COLO668 (cell line): ENCODE measurements at regions not wholly inside any gene's neighbourhood (a gene's known extent, or its start where the extent isn't known, plus 50 kb on each side); places are given as distances from the start of the nearest gene placed in this dataset.
"Not testable (repeated sequence)": the region's sequence is repeated elsewhere in the genome, so short reads cannot be mapped to it uniquely, and the experiment has no call there.

Experiments
- DNase-seq: peaks from one replicate; lab custom pipeline; 2025; ENCODE audit not compliant: unreplicated experiment; lab: John Stamatoyannopoulos, UW

- DNase-seq = no peak
These were observed 375.1 kb upstream of the ST8SIA4 start for GRCh38 chr5:101278011-101278687.

DNA sequence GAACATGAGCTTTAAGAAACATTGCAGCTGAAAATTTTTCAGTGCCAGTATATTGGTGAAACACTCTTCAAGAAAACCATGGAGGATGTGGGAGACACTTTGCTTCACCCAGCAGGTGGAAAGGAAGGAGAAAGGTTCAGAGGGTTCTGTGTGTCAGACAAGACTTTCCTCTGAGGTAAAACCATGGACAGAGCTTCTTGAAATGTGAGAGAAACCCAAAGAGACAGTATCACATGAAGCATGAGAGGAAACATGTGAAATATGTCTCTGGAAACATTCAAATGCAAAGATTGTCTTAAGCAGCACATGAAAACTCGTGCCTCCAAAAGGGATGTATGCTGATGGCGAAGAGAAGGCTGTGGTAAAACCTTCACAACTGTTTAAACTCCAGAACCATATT, 368.9 kb upstream of the ST8SIA4 start:
- no peak for DNase-seq

DNA sequence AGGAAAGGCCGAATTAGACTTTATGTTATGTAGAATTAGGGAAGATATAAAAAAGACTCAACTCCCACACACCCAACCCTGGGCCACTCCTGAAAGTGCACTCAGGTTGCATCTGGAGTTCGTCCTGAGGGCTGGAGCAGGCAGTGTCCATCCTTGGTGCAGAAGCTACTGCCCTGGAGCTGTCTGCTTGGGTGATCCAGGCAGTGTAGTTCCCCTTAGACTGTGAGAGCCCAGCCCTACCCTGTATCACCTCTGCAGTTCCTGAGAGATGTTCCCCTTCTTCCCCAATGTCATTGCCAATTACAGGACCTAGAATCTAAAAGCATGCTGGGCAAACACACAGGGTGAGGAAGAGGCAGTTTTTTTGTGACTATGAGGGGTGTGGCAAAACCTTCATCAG, 368.3 kb upstream of the ST8SIA4 start:
- no peak for DNase-seq

GRCh38 chr5:101260857-101261256, 357.8 kb upstream of the ST8SIA4 start:
- DNase-seq = no peak

DNA sequence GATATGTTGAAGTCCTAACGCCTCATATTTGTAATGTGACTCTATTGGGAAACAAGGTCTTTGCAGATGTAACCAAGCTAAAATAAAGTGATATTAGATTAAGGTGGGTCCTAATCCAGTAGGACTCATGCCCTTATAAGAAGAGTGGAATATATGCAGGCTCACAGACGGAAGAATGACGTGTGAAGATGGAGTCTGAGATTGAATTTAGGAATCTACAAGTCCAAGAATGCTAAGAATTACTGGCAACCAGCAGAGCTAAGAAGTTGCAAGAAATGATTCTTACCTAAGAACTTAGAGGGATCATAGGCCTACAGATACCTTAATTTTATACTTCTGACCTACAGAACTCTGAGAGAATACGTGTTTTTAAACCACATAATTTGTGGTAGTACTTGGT, 350.0 kb upstream of the ST8SIA4 start:
- no peak for DNase-seq

- no peak for DNase-seq
These were observed 341.5 kb upstream of the ST8SIA4 start for GRCh38 chr5:101244621-101245020.

GRCh38 chr5:101212942-101213514, 309.9 kb upstream of the ST8SIA4 start:
- DNase-seq = no peak

DNA sequence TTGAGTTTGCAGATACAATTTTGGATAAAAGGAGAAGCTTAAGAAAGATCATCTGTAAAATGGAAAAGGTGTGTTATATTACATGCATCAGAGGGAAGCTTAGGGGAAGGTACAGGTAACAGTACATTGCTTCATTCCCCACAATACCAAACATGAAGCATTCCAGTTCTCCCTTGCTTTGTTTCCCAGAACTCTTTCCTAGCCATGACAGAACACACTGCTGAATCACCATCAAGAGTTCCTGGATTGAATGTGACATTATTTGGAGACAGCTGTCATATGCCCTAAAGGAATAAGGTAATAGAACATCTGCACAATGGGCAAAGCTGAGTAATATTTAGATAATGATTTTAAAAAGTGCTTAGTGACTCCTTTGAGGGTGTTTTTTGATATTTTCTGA, 303.5 kb upstream of the ST8SIA4 start:
- no peak for DNase-seq

- DNase-seq = not testable (repeated sequence)
These were observed 302.0 kb upstream of the ST8SIA4 start for GRCh38 chr5:101205065-101205464.

DNA sequence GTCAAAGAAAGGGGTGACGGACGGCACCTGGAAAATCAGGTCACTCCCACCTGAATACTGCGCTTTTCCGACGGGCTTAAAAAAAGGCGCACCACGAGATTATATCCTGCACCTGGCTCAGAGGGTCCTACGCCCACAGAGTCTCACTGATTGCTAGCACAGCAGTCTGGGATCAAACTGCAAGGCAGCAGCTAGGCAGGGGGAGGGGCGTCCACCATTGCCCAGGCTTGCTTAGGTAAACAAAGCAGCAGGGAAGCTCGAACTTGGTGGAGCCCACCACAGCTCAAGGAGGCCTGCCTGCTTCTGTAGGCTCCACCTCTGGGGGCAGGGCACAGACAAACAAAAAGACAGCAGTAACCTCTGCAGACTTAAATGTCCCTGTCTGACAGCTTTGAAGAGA, 277.3 kb upstream of the ST8SIA4 start:
- not testable (repeated sequence) for DNase-seq

DNA sequence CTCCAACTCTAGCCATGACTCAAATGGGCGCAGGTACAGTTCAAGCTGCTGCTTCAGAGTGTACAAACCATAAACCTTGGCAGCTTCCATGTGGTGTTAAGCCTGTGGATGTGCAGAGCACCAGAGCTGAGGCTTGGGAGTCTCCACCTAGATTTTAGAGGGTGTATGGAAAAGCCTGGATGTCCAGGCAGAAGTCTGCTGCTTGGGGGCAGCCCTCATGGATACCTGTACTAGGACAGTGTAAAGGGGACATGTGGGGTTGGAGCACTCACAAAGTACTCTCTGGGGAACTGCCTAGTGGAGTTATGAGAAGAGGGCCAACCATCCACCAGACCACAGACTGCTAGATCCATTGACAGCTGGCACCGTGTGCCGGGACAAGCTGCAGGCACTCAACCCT, 273.5 kb upstream of the ST8SIA4 start:
- no peak for DNase-seq

GRCh38 chr5:101174981-101175380, 271.9 kb upstream of the ST8SIA4 start:
- DNase-seq = no peak

DNA sequence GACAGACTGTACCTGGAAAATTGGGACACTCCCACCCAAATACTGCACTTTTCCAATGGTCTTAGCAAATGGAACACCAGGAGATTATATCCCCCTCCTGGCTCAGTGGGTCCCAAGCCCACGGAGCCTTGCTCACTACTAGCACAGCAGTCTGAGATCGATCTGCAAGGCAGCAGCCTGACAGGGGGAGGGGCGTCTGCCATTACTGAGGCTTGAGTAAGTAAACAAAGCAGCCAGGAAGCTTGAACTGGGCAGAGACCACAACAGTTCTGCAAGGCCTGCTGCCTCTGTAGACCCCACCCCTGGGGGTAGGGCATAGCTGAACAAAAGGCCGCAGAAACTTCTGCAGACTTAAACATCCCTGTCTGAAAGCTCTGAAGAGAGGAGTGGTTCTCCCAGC, 260.0 kb upstream of the ST8SIA4 start:
- DNase-seq = no peak

- no peak for DNase-seq
These were observed 256.9 kb upstream of the ST8SIA4 start for GRCh38 chr5:101160002-101160401.

DNA sequence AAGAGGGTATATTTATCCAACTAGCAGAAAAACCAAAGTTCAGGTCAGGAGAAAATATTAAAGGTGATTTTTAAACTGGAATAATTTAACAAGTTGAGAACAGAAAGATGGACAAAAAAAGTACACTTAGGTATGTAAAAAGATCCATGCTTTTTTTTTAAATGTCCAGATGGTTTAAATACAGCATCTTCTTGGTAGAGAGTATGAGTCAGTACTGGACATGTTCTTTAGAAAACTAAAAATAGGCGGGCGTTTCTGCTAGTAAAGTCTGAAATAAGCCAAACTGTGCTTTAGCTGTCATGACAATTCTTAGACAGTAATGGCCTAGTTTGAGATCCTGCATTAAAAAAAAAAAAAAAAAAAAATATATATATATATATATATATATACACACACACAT, 255.9 kb upstream of the ST8SIA4 start:
- DNase-seq = no peak

GRCh38 chr5:101153526-101153925, 250.4 kb upstream of the ST8SIA4 start:
- DNase-seq = no peak

DNA sequence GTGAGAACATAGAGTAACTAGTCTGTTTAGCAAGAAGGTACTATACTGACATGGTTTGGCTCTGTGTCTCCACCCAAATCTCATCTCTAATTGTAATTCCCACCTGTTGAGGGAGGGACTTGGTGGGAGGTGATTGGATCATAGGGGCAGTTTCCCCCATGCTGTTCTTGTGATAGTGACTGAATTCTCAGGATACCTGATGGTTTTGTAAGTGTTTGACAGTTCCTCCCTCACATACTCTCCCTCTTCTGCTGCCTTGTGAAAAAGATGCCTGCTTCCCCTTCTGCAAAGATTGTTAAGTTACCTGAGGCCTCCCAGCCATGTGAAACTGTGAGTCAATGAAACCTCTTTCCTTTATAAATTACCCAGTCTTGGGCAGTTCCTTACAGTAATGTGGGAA, 240.4 kb upstream of the ST8SIA4 start:
- DNase-seq = no peak

DNA sequence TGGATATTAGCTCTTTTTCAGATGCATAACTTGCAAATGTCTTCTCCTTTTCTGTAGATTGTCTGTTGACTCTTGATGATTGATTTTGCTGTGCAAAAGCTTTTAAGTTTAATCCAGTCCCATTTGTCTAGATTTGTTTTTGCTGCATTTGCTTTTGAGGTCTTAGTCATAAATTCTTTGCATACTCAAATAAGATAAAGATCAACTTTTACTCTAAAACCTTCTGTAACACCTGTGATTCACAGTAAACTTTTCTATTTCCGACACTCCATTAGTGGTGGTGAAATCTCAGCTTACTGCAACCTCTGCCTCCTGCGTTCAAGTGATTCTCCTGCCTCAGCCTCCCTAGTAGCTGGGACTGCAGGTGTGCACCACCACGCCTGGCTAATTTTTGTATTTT, 239.0 kb upstream of the ST8SIA4 start:
- DNase-seq = no peak

GRCh38 chr5:101136454-101136853, 233.4 kb upstream of the ST8SIA4 start:
- DNase-seq = no peak

DNA sequence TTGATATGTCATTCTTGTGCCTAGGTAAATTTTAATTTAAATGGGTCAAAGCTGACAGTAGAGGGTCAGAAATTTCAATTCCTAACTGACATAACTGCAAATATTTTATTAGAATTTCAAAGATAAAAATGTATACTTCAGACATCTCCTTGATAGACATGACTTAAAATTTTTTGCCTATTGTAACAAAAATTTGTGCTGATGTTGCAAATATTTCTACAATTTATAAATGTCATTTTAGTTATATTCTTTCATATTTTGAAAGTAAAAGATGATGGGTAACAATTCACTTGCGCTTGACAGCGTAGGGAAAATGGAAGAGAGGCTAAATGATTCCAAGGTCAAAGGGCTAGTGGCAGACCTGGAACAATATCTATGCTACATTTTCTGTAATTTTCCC, 220.3 kb upstream of the ST8SIA4 start:
- DNase-seq = no peak

DNA sequence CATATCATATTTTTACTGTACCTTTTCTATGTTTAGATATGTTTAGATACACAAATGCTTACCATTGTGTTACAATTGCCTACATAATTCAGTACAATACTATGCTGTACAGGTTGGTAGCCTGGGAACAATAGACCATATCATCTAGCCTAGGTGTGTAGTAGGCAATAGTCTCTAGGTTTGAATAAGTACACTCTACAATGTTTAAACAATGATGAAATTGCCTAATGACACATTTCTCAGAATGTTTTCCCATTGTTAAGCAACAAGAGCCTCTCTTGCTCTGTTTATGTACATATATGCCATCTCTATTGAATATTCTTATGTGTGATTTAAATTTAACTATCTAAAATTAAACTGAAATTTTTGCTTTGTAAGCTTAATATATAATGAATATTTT, 209.6 kb upstream of the ST8SIA4 start:
- DNase-seq = peak; percentile 2

DNA sequence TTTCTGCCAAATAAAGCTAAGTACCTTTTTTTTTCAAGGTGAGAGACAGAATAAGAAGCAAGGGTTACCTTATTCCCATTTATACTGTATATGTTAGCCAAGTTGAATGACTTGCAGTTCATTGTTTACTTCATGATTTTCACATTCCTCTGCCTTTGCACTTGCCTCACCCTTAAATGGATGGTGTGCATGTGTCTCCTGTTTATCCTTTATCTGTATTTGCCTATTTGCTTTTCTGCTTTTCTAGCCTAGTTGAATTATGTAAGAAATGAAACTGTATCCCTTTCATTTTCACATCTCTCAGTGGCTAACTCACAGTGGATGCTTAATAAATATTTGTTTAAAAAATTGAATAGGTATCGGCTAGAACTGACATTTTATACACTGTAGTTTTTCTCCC, 200.8 kb upstream of the ST8SIA4 start:
- no peak for DNase-seq

- peak; percentile 12 for DNase-seq
These were observed 199.4 kb upstream of the ST8SIA4 start for GRCh38 chr5:101102506-101102905.
